Vagina (tissue), 2 donors: ENCODE measurements at regions not wholly inside any gene's neighbourhood (a gene's known extent, or its start where the extent isn't known, plus 50 kb on each side); places are given as distances from the start of the nearest gene placed in this dataset.

Experiments used
- CTCF ChIP-seq, 3 experiments: fragments of 450-650 bp in 2 of 3; fragments of 200-600 bp in 1 of 3; sonication (generic) in 1 of 3; IDR thresholded peaks; one replicate each; pipeline ENCODE4 v1.5.1; 2017 to 2019; ENCODE audit warnings: antibody characterized with exemption in 3 of 3, mild to moderate bottlenecking in 2 of 3, moderate library complexity in 2 of 3
- POLR2A ChIP-seq, 2 donors: fragments of 450-650 bp; IDR thresholded peaks; one replicate each; pipeline ENCODE4 v1.6.1; 2017; ENCODE audit warnings: antibody characterized with exemption in 2 of 2, mild to moderate bottlenecking in 2 of 2, moderate library complexity in 2 of 2

- TF ChIP-seq CTCF (IDR thresholded peaks at IDR 0.05) (no peak), POLR2A (IDR thresholded peaks at IDR 0.05) (no peak)
These were observed 56.7 kb upstream of the XCR1 start for GRCh38 chr3:46083956-46084355.
